SW 1271 (cell line): ENCODE measurements at regions not wholly inside any gene's neighbourhood (a gene's known extent, or its start where the extent isn't known, plus 50 kb on each side); places are given as distances from the start of the nearest gene placed in this dataset.
A peak's percentile ranks its signal among the peaks of the same experiment; 100 is the strongest.

Experiments used
- DNase-seq, 2 experiments: peaks; one replicate each; lab custom pipeline; 2025; lab: John Stamatoyannopoulos, UW

GRCh38 chr6:47117314-47117713 is 75.2 kb upstream of the ADGRF1 start:
- DNase-seq = no peak

- no peak for DNase-seq
These were observed 74.5 kb upstream of the ADGRF1 start for GRCh38 chr6:47116606-47117005.

- DNase-seq = no peak
These were observed 74.0 kb upstream of the ADGRF1 start for GRCh38 chr6:47116086-47116485.

- no peak for DNase-seq
These were observed 72.3 kb upstream of the ADGRF1 start for GRCh38 chr6:47114460-47114859.

GRCh38 chr6:47112317-47112716 is 70.2 kb upstream of the ADGRF1 start:
- DNase-seq = no peak

- peak in 1 of 2 experiments; percentile 61 for DNase-seq
These were observed 69.6 kb upstream of the ADGRF1 start for GRCh38 chr6:47111685-47112084.

GRCh38 chr6:47109281-47109680 is 67.1 kb upstream of the ADGRF1 start:
- no peak for DNase-seq

GRCh38 chr6:47106721-47107197 is 64.6 kb upstream of the ADGRF1 start:
- DNase-seq = peak in 1 of 2 experiments; percentile 12

- no peak for DNase-seq
These were observed 64.1 kb upstream of the ADGRF1 start for GRCh38 chr6:47106216-47106615.

- no peak for DNase-seq
These were observed 63.5 kb upstream of the ADGRF1 start for GRCh38 chr6:47105469-47106178.

GRCh38 chr6:47103931-47104330 is 61.8 kb upstream of the ADGRF1 start:
- no peak for DNase-seq

- DNase-seq = no peak
These were observed 60.2 kb upstream of the ADGRF1 start for GRCh38 chr6:47102331-47102730.

- no peak for DNase-seq
These were observed 56.5 kb upstream of the ADGRF1 start for GRCh38 chr6:47098570-47098993.

- peak; percentile 23 to 78 for DNase-seq
These were observed 55.2 kb upstream of the ADGRF1 start for GRCh38 chr6:47097092-47097945.

GRCh38 chr6:47096211-47096895 is 54.2 kb upstream of the ADGRF1 start:
- peak in 1 of 2 experiments; percentile 4 for DNase-seq

- peak in 1 of 2 experiments; percentile 7 for DNase-seq
These were observed 52.3 kb upstream of the ADGRF1 start for GRCh38 chr6:47094241-47094925.

- DNase-seq = no peak
These were observed 51.0 kb upstream of the ADGRF1 start for GRCh38 chr6:47093169-47093568.

- no peak for DNase-seq
These were observed 49.9 kb upstream of the ADGRF1 start for GRCh38 chr6:47091886-47092668.
